ENCODE measurements at regions not wholly inside any gene's neighbourhood (a gene's known extent, or its start where the extent isn't known, plus 50 kb on each side); places are given as distances from the start of the nearest gene placed in this dataset.

DNA sequence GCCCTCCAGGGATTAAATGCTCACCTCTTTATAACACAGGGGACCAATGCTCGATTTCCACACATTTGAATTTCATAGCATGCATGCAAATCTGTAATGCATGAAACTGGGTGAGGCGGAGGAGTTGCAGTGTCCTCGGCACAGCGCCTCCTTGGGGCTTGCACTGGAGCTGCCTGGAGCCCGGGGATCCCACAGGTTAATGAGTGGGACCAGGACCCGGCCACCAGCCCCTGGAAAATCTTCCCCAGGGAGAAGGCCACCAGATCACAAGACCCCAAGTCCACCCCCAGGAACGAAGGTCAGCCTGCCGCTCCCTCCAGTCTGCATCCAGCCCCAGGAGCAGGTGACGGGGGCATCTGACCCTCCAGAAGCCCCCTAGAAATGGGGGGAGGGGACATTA lies 119.1 kb downstream of the MN1 start:
- Histone ChIP-seq H3K36me3 (no peaks in the 10 kb centered on the region), H3K27me3 (no peaks in the 10 kb centered on the region), H3K9me3 (no peaks in the 10 kb centered on the region), H3K27ac (no peak overlapping the region), H3K4me3 (no peak overlapping the region), H3K4me1 (no peaks in the 10 kb centered on the region)
- intact Hi-C loops (cut with DNase I): no loop called here
- TF ChIP-seq CTCF (IDR thresholded peaks at IDR 0.05) (no peak), POLR2A (IDR thresholded peaks at IDR 0.05) (no peak), POLR2AphosphoS5 (IDR thresholded peaks at IDR 0.05; ENCODE audit: insufficient read depth in 1 of 2, low read depth in 1 of 2) (no peak)
- DNase-seq (ENCODE audit: extremely low spot score in 2 of 2): no peak

- Histone ChIP-seq H3K4me3 (no peak overlapping the region), H3K4me1 (no peaks in the 10 kb centered on the region), H3K9me3 (no peaks in the 10 kb centered on the region), H3K27ac (no peak overlapping the region), H3K36me3 (no peaks in the 10 kb centered on the region), H3K27me3 (no peaks in the 10 kb centered on the region)
- no peak for DNase-seq (ENCODE audit: extremely low spot score in 2 of 2)
- no peak for TF ChIP-seq CTCF (IDR thresholded peaks at IDR 0.05)
- no peak for TF ChIP-seq POLR2AphosphoS5 (IDR thresholded peaks at IDR 0.05; ENCODE audit: insufficient read depth in 1 of 2, low read depth in 1 of 2)
- no peak for TF ChIP-seq POLR2A (IDR thresholded peaks at IDR 0.05)
- intact Hi-C loops (cut with DNase I): no loop called here
Observed at GRCh38 chr22:27684901-27685300, 116.7 kb downstream of the MN1 start.

DNA sequence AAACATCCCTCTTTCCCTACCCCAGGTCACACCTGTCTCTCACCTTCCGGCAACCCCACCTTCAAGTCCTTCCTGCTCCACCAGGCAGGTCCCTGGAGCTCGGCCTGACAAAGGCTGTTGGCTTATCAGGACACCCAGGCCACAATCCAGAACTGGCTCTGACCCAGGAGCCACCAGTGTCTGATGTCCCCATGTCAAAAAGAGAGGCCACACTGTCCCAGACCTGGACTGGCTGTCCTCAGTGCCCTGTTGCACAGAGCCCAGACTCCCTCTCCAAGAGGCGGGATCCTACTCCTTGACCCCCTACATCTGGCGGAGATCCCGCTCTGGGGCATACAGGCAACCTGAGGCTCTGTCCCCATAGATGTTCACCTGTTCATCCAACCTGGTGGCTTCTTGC lies 116.0 kb downstream of the MN1 start:
- H3K27ac ChIP-seq: no peak overlapping the region
- intact Hi-C loops (cut with DNase I): no loop called here
- H3K36me3 ChIP-seq: no peaks in the 10 kb centered on the region
- DNase-seq (ENCODE audit: extremely low spot score in 2 of 2): no peak
- H3K9me3 ChIP-seq: no peaks in the 10 kb centered on the region
- TF ChIP-seq POLR2A (IDR thresholded peaks at IDR 0.05) (no peak), POLR2AphosphoS5 (IDR thresholded peaks at IDR 0.05; ENCODE audit: insufficient read depth in 1 of 2, low read depth in 1 of 2) (no peak), CTCF (IDR thresholded peaks at IDR 0.05) (no peak)
- H3K27me3 ChIP-seq: no peaks in the 10 kb centered on the region
- H3K4me1 ChIP-seq: no peaks in the 10 kb centered on the region
- no peak overlapping the region for H3K4me3 ChIP-seq

DNA sequence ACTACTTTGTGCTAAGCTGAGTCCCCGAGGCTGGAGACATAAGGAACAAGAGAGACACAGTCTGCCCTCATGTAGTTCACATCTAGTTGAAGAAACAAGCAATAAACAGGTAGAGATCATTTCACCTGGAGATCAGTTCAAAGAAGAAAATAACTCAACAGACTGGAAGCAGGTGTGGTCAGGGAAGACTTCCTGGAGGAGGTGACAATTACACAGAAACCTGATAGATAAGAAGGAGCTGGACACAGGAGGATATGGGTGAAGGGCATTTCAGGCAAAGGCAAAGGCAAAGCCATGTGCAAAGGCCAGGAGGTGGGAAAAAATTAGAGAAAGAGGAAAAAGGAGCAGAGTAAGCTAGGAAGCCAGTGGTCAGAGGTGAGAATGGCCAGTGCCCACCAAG lies 115.6 kb downstream of the MN1 start:
- intact Hi-C loops (cut with DNase I): no loop called here
- H3K4me1 ChIP-seq: no peaks in the 10 kb centered on the region
- TF ChIP-seq CTCF (IDR thresholded peaks at IDR 0.05): no peak
- no peak for TF ChIP-seq POLR2AphosphoS5 (IDR thresholded peaks at IDR 0.05; ENCODE audit: insufficient read depth in 1 of 2, low read depth in 1 of 2)
- TF ChIP-seq POLR2A (IDR thresholded peaks at IDR 0.05): no peak
- no peaks in the 10 kb centered on the region for H3K36me3 ChIP-seq
- H3K9me3 ChIP-seq: no peaks in the 10 kb centered on the region
- H3K27ac ChIP-seq: no peak overlapping the region
- DNase-seq (ENCODE audit: extremely low spot score in 2 of 2): no peak
- no peaks in the 10 kb centered on the region for H3K27me3 ChIP-seq
- no peak overlapping the region for H3K4me3 ChIP-seq

GRCh38 chr22:27686534-27686933 lies 115.0 kb downstream of the MN1 start:
- H3K27me3 ChIP-seq: no peaks in the 10 kb centered on the region
- no peak for DNase-seq (ENCODE audit: extremely low spot score in 2 of 2)
- TF ChIP-seq POLR2A (IDR thresholded peaks at IDR 0.05) (no peak), POLR2AphosphoS5 (IDR thresholded peaks at IDR 0.05; ENCODE audit: insufficient read depth in 1 of 2, low read depth in 1 of 2) (peak; percentile 41 to 42), CTCF (IDR thresholded peaks at IDR 0.05) (no peak)
- no peaks in the 10 kb centered on the region for H3K9me3 ChIP-seq
- intact Hi-C loops (cut with DNase I): no loop called here
- H3K4me3 ChIP-seq: no peak overlapping the region
- H3K36me3 ChIP-seq: no peaks in the 10 kb centered on the region
- no peaks in the 10 kb centered on the region for H3K4me1 ChIP-seq
- H3K27ac ChIP-seq: peak overlapping the region; percentile 66

All from vagina (tissue), 2 donors.